HG03175 (cell line): ENCODE measurements at regions not wholly inside any gene's neighbourhood (a gene's known extent, or its start where the extent isn't known, plus 50 kb on each side); places are given as distances from the start of the nearest gene placed in this dataset.
"Not testable (repeated sequence)": the region's sequence is repeated elsewhere in the genome, so short reads cannot be mapped to it uniquely, and the experiment has no call there.

ENCODE experiments used
- ATAC-seq: cut with Tn5 transposase; IDR thresholded peaks from one replicate; pipeline ENCODE4 v1.9.1; 2021; ENCODE audit warnings: mild to moderate bottlenecking, moderate library complexity; ENCODE audit not compliant: unreplicated experiment

DNA sequence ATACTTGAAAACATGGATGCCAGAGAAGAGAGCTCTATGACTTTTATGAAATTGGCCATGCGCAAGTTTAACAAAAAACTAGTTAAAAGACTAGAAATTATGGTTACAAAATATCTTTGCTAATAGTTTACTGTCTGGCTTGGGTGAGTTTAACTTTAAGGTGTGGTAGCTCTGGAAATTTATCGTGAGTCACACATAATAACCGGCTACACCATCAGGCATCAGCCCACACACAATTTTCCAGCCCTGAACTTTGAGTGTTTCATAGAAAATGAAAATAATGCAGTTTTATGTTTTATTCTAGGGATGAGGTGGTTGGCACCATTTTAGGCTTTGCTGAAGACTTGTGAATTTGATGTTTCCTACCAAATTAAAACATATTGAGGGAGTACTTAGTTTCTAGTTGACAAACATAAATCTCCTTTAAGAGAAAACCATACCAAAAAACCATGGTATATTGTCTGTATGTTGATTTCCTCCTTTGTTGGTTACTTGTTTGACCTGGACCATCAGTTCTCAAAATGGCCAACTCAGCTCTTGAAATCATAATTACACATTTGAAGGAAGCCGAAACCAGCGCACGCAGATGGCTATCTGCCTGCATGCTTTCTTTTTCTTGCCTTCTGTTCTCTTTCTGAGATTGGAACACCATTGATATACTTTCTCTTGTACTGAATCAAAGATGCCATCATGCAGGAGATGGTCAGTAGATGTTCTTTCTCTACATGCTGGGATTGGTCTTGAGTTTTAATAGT, 125.1 kb downstream of the AKAP11 start:
- ATAC-seq, result no peak

GRCh38 chr13:42398533-42398932, 126.6 kb downstream of the AKAP11 start:
- ATAC-seq, result no peak

DNA sequence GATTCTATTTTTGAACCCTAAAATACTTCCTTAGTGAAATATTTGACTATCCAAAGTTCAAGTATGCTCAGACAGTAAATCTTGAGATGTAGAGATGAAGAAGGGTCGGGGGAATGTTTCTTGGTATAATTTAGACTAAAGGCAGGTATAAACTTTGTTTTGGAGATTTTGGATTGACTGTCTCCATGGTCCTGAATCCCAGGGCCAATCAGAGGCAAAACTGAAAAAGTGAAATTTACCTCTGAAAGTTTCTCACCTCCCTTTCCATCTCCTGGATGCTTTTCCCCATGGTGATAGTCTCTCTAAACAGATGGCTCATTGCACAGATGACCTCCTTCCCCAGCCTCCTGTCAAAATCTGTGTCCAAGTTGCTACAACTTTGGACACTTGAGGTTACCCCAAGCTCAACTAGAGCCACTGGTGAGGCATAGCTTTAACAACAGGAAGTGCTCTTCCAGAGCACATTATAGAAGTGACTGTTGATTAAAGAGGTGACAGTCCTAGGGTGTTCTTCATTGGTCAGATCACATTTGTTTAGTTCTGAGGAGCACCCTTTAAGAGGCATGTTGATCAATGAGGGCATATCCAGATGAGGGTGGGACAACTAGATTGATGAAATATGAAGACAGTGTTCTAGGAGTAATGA, 128.4 kb downstream of the AKAP11 start:
- ATAC-seq, result no peak

GRCh38 chr13:42401376-42401775, 129.4 kb downstream of the AKAP11 start:
- ATAC-seq, result no peak

- peak; percentile 67 for ATAC-seq
These were observed 133.9 kb downstream of the AKAP11 start for GRCh38 chr13:42405665-42406390.

GRCh38 chr13:42409075-42409474, 137.1 kb downstream of the AKAP11 start:
- no peak for ATAC-seq

DNA sequence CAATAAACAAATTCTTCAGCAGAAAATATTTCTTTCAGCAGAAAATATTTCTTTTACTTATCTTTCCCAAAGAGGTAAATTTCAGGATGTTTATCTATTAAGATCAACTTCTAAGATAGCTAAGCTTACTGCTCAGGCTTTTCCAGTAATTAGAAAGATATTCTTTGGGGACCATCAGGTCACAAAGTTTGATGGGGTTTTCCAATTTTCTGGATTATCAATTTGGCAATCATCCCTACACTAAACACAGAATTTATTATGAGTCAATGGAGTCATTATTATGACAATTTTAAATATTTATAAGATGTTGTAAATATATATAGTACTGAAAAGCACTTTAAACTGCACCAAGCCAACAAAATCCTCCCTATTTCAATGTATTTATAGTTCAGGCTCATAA, 137.6 kb downstream of the AKAP11 start:
- ATAC-seq, result no peak

DNA sequence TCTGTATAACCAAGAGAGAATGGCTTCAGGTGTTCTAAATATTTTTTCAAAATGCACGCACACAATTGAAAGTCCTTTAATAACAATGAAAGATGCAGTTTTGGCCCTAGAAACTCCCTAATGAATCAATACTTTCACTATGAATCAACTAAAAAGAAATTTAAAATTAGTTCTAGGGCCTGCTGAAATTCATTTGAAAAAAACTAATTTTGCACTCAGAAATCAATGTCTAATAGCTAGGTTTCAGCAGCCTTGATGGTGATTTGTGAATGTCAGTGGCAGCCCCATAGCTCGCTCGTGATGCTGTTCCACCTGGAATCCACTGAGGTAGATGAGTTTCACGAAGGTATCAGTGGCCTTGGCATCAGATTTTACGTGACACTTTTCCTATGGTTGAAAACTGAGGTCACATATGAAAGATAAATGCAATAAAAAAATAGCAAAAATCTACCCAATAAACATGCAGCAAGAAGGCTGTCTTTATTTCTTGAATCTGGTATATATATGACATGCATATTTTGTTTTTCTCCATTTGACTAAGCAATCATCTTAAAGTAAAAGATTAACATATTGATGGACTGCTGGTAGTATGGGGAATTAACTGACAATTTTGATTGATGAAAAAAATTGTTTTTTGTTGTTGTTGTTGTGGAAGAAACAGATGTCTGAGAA, 141.0 kb downstream of the AKAP11 start:
- ATAC-seq, result peak; percentile 51

DNA sequence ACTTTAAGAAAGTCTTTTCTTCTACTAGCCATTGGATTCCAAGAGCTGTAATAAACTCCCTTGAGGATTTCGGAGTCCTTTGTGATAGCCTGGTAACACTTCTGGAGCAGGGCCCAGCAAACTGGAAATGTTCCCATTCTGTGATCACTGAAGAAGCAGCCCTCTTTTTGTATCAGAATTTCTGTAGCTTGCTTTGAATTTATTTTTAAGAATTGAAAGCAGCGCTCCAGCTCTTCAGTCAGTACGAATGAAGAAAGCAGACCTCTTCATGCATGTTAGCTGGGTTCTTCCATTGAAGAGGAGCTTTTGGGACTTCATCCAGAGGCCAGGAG, 141.5 kb downstream of the AKAP11 start:
- ATAC-seq, result no peak

DNA sequence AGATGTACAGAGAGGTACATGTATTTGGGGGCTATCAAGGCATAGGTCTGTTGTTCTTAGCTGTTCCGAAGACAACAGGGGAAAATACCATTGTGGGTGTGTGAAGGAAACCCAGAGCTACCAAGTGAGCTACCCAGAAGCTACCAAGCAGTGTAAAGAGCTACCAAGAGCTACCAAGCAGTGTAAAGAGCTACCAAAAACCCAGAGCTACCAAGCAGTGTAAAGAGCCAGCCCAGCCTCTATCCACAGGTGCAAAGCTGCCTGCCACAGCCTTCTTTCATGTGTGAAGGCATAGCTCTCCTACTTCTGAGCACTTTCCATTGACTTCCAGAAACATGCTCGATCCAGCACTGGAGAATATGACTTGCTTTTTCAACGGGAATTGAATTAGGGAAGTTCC, 145.7 kb downstream of the AKAP11 start:
- no peak for ATAC-seq

- ATAC-seq, result no peak
These were observed 146.2 kb downstream of the AKAP11 start for GRCh38 chr13:42418184-42418583.

DNA sequence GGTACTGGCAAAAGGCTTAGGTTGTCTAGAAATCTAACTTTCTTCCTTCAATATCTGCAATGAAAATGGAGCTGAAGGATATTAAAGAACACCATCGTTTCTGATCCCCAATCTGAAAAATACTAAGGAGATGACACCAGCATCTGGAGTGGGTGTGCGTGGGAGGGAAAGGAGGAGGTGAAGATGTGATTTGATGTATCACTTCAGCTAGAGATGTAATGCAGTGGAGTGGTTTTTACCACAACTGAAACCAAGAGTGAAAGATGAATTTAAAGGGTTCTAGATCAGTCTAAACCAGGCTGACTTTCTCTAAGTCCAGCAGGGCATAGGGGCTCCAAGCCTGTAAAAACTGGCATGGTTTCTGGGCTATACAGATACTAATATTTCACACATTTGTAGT, 148.4 kb downstream of the AKAP11 start:
- peak; percentile 70 for ATAC-seq

DNA sequence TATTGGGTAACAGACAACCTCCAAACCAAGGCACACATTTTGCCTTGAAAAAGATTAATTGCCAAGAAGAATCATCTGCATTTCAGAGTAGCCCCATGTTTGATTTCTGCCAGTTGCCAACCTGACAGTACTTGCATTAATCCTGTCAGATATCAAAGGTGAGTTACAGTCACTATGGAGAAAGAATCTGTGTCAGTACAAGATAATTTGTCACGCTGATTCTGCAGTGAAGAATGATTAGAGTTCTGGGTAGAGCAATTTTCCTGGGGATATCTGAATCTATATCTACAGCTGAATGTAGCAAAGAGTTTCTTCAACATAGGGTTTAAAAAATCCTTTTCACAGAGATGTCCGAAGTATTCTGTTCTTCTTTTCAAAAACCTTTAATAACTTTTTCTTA, 150.7 kb downstream of the AKAP11 start:
- ATAC-seq, result no peak

DNA sequence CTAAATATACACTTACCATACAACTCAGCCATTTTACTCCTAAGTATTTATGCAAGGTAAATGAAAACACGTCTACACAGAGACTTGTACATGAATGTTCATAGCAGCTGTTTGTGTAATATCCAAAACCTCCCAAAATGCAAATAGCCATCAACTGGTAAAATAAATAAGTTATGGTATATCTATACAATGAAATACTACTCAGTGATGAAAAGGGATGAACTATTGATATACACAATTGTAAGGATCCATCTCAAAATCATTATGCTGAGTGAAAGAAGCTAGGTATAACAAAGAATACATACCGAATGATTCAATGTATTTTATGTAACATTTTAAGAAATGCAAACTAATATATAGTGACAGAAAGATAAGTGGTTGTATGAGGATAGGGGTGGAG, 149.8 kb upstream of the TNFSF11 start:
- ATAC-seq, result no peak

DNA sequence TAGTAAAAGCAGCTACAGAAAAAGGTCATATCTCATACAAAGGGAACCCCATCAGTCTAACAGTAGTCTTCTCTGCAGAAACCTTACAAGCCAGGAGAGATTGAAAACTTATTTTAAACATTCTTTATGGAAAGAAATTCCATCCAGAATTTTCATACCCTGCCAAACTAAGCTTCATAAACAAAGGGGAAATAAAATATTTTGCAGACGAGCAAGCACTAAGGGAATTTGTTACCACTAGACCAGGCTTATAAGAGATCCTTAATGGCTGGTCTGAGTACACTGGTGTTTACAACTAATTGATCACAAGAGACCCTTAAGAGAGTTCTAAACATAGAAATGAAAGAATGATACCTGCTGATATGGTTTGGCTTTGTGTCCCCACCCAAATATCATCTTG, 128.6 kb upstream of the TNFSF11 start:
- ATAC-seq, result no peak

DNA sequence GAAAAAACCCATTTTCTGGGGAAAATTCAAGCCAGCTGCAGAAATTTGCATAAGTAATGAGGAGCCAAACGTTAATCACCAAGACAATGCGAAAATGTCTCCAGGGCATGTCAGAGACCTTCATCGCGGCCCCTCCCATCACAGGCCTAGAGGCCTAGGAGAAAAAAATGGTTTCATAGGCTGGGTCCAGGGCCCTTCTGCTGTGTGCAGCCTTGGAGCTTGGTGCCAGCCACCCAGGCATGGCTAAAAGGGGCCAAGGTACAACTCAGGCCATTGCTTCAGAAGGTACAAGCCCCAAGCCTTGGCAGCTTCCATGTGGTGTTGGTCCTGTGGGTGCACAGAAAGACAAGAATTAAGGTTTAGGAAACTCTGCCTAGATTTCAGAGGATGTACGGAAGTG, 127.4 kb upstream of the TNFSF11 start:
- ATAC-seq, result not testable (repeated sequence)

DNA sequence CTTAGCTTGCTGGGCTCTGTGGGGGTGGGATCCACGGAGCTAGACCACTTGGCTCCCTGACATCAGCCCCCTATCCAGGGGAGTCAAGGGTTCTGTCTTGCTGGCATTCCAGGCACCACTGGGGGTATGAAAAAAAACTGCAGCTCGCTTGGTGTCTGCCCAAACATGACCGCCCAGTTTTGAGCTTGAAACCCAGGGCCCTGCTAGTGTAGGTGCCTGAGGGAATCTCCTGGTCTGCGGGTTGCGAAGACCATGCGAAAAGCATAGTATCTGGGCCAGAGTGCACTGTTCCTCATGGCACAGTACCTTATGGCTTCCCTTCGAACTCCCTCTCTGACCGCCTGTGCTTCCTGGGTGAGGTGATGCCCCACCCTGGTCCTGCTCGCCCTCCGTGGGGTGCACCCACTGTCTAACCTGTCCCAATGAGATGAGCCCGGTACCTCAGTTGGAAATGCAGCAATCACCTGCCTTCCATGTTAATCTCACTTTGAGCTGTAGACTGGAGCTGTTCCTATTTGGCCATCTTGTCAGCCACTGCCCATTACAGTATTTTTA, 120.8 kb upstream of the TNFSF11 start:
- ATAC-seq, result no peak

GRCh38 chr13:42454749-42455148, 119.2 kb upstream of the TNFSF11 start:
- ATAC-seq, result no peak

DNA sequence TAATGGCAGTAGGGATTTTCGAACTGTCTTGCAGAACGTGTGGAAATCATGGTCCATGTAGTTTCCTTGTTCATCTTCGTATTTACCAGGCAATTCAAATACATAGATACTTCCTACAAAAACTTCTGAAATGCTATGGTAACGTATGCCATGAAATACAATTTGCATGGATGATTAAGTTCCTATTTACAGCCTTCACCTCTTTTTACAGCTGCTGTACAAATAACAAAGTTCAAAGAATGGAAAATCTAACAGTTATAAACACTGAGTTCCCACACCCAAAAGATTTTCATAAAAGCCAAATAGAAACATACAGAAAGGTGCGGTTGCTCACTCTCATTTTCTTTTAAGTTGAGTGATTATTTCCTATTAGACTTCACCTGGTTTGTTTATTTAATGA, 115.8 kb upstream of the TNFSF11 start:
- no peak for ATAC-seq

- ATAC-seq, result no peak
These were observed 107.8 kb upstream of the TNFSF11 start for GRCh38 chr13:42466123-42466522.

DNA sequence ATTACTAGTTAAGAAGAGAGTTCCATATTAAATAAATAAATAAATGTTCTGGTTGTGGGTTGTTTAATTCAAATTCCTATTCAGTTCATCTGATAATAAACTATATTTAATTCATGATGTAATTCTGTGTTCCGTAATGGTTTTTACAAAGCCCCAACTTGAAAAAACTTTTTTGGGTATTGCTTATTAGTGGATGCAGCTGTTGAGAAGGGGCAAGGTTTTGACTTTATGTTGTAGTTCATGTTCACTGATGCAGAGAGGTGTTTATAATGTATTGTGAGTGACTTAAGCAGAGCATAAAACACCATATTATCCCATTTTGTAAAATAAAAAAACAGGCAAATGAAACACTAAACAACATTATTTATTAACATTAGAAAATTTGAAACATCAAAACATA, 107.3 kb upstream of the TNFSF11 start:
- peak; percentile 60 for ATAC-seq
